ENCODE measurements at regions not wholly inside any gene's neighbourhood (a gene's known extent, or its start where the extent isn't known, plus 50 kb on each side); places are given as distances from the start of the nearest gene placed in this dataset.
"Not testable (repeated sequence)": the region's sequence is repeated elsewhere in the genome, so short reads cannot be mapped to it uniquely, and the experiment has no call there.

GRCh38 chr15:69603369-69604071 lies 150.9 kb downstream of the RPLP1 start:
- no peak for DNase-seq

- no peak for DNase-seq
Observed at GRCh38 chr15:69604072-69604411, 151.4 kb downstream of the RPLP1 start.

- DNase-seq = no peak
Observed at GRCh38 chr15:69606144-69606543, 153.5 kb downstream of the RPLP1 start.

- no peak for DNase-seq
Observed at GRCh38 chr15:69606921-69607500, 154.4 kb downstream of the RPLP1 start.

- DNase-seq = no peak
Observed at GRCh38 chr15:69608661-69609060, 156.0 kb downstream of the RPLP1 start.

DNA sequence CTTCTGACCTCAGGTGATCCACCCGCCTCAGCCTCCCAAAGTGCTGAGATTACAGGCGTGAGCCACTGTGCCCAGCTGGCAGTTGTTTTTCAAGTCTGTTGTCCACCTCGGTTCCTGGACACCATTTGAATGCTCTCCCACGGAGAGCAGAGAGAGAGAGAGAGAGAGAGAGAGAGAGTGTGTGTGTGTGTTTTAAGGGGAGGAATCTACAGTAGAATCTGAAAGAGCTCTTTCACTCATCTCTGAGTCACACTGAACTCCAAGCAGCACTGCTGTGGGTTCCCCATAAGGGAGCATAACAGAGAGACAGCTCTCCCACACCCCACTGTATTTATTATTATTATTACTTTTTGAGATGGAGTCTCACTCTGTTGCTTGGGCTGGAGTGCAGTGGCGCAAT lies 156.6 kb downstream of the RPLP1 start:
- no peak for DNase-seq

DNA sequence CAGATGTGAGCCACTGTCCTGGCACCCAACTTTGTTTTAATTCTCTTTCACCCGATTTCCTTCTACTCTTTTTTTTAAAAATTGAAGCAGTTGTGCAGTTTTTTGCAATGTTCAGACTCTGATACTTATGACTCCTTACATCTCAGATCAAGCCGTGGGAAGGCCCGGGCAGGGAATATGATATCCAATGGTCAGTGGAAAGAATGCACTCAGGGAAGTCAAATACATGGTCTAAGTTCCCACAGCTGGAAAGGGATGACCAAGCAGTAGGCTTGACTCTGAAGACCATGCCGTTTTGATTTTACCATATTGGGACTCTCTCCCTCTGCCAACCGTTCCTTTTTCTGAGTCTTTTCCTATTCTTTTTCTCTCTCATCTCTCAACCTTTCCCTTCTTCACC lies 157.2 kb downstream of the RPLP1 start:
- no peak for DNase-seq

DNA sequence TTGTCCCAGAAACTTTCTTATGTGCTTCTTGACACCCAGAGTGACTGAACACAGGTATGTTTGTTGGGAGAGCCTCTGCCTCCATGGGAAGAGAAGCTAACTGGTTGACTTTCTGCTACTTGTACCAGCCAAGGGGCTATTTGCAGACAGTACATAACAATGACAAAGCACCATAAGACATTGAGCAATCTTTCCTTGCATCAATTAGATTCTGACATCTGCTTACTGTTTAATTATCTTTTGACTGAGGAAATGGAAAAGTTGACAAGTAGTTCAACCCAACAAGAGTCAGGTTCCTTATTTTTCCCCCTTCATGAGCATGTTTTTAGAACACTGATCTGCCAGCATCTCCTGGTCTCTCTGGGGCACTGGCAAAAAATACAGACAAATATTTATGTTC lies 157.7 kb downstream of the RPLP1 start:
- DNase-seq = no peak

- DNase-seq = no peak
Observed at GRCh38 chr15:69610858-69611257, 158.2 kb downstream of the RPLP1 start.

DNA sequence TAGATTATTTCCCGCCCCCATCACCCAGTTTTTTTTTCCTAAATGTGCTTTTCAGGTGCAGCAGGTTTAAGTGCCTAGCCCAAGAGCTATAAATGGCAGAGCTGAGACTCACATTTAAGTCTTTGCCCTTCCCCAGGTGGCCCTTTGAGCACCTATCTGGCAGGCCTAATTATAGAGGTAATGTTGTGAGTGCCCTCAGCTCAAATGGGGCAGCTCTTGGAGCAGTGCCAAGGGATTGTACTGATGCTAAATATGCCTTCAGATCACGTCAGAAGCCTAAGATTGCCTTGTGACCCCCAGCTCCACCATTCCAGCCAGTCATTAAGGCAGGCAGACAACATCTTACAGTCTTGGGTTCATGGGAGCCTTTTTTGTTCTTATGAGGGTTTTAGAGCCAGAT lies 159.5 kb downstream of the RPLP1 start:
- DNase-seq = no peak

GRCh38 chr15:69613182-69613581 lies 160.6 kb downstream of the RPLP1 start:
- DNase-seq = no peak

DNA sequence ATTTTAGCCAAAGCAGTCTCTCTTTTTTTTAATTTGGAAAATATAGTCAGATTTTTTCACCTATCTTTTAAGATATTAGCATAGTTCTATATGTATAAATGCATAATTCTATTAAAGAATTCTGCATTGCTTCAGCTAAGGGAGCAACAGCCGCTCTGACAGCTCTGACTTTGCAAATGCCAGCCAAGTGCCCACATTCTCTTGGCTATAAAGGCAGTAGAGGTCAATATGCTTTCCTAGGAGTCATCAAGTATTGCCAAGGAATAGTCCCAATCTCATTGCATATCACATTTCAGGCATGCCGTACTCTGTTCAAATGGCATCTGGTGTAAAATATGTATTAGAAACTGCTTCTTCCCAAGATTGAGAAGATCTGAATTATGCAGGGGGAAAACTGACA lies 161.4 kb downstream of the RPLP1 start:
- no peak for DNase-seq

DNA sequence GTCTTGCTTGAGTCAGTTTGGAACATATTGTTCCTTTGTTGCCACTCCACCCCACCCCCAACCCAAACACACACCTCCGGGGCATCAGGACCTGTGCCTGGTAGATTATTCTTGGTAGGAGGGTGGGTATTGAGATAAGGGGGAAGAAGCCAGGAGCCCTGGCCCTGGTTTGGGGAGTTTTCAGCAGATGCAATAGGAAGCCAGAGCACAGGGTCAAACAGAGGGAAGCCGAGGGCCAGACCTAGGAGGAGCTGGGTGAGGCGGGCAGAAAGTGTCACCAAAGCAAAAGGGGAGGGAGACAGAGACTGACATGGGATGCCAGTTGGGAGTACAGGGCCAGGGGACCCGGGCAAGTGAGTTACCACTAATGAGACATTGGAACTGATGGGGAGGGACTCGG lies 163.1 kb downstream of the RPLP1 start:
- DNase-seq = no peak

DNA sequence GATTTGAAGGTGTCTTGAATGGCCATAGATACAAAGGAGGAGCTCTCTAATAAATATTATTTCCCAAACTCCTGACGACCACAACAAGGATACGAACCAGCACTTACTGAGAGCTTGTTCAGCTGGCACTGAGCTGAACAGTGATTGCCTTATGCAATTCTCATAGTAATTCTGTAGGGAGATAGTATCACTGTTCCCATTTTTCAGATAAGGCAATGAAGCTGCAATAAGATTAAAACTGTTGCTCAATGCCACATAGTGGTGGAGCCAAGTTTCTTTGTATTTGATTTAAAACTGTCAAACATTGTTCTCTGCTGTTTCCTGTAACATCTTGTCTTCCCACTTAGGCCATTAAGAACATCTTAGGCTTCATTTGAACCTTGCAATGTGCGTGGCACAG lies 163.9 kb downstream of the RPLP1 start:
- no peak for DNase-seq

DNA sequence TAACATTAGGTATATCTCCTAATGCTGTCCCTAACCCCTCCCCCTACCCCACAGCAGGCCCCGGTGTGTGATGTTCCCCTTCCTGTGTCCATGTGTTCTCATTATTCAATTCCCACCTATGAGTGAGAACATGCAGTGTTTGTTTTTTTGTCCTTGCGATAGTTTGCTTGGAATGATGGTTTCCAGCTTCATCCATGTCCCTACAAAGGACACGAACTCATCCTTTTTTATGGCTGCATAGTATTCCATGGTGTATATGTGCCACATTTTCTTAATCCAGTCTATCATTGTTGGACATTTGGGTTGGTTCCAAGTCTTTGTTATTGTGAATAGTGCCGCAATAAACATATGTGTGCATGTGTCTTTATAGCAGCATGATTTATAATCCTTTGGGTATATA lies 164.5 kb downstream of the RPLP1 start:
- DNase-seq = not testable (repeated sequence)

DNA sequence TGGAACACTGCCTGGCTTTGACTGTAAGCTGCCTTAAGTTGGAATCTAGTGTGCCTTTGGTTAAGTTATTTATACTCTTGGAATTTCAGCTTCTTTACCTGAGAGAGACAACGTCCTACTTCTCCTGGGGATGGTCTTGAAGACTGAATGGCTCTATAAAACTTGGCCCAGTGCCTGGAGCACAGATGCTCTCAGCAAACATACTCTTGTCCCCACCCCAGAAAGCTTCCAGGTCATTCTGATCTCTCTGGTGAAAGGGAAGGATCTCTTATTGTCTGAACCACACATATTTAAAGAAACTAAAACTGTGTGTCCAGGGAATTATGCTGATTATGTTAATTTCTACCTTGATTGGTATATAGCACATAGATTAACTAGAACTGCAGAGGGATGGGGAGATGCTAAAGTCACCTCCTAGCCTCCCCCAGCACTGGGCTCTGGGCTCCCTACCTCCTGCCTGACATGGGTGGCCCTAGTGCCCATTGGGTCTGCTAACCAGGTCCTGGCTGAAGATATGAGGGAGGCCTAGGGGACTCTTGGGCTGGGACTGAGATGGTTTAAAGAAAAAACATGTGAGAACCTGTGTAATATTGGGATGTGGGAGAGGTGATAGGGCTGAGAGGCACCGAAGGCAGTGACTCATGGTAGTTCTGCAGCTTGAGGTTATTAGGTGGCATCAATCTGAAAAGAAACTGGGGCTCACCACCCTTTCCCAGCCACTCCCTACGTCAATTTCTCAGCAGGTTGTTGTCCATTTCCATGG lies 171.0 kb downstream of the RPLP1 start:
- no peak for DNase-seq

GRCh38 chr15:69624155-69624520 lies 171.5 kb downstream of the RPLP1 start:
- no peak for DNase-seq

GRCh38 chr15:69624816-69625215 lies 172.2 kb downstream of the RPLP1 start:
- no peak for DNase-seq

- DNase-seq = no peak
Observed at GRCh38 chr15:69625328-69625727, 172.7 kb downstream of the RPLP1 start.

DNA sequence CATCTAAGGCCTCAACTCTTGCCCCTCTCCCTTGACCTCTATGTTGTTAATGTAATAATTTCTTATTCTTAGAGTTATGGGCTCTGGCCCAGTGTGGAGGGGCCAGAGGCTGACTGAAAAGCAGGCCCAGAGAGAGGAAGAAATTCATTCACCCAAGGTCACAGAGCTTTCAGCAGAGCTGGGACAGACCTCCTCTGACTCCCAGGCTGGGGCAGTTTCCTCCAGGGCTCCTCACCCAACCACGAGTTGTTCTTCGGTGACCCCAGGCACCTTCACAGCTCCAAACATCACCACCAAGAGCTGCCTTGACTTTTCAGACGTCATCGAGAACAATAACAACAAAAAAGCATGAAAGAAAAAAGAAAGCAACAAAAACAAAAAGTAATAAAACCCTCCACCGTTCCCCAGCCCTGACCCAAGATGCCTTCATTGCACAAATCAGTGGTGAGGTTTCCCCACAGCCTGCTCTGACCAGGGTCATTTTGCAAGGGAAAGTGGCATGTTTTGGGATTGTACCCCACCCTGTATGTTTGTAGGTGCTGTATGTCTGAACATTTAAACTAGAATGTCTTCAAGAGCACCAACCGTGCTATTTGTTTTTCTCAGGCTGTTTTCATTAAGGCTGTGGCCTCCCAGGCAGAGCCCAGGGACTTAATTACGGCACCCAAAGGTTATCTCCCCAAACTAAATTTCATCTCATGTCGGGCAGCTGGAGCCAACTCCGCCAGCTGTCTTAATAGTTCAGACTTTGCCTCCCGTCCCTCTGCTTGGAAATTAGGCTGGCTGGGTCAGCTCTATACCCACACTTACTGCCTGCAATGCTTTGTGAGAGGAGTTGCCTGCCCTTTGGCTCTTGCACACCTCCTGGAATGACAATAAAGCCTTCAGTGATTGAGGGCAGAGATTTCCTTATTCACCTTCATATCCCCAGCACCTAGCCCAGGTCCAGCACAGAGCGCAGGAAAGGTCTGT lies 173.8 kb downstream of the RPLP1 start:
- no peak for DNase-seq

GRCh38 chr15:69627548-69628158 lies 175.0 kb downstream of the RPLP1 start:
- no peak for DNase-seq

- no peak for DNase-seq
Observed at GRCh38 chr15:69628256-69629093, 175.9 kb downstream of the RPLP1 start.
